K562 (cell line): ENCODE measurements at regions not wholly inside any gene's neighbourhood (a gene's known extent, or its start where the extent isn't known, plus 50 kb on each side); places are given as distances from the start of the nearest gene placed in this dataset.

Source experiments
- ATAC-seq: fragments of 200-7000 bp; cut with Tn5 transposase; 3 replicates; pipeline ENCODE4 v1.9.1; 2020; ENCODE audit warnings: moderate library complexity
- BruUV-seq: library from RNA; stranded (reverse); fragments of 400-500 nt; replicated peaks from 2 replicates; lab custom pipeline; 2021; lab: Mats Ljungman, UMichigan
- CTCF ChIA-PET: fragments of 300-600 bp; formaldehyde crosslinking; extraction: SDS; loops from one replicate; lab custom pipeline; 2021; ENCODE audit warnings: low intra/inter-chr PET ratio; lab: Yijun Ruan, JAX
- POLR2A ChIA-PET: fragments of 300-600, 350-650 bp; sonication (Branson Sonifier 250); formaldehyde crosslinking; extraction: SDS; loops from one replicate; lab custom pipeline; 2021; ENCODE audit warnings: antibody characterized with exemption, inconsistent platforms; lab: Yijun Ruan, JAX
- DNase-seq, 4 experiments: peaks; one replicate each; pipeline versions ENCODE4 v3.0.0 to v3.0.0-alpha.2; 2011 to 2018; ENCODE audit warnings: low spot score in 3 of 4, mixed read lengths in 3 of 4; ENCODE audit errors: extremely low read depth in 1 of 4
- FAIRE-seq: peaks from 2 replicates; lab custom pipeline; 2011; peaks lifted over from hg19 to GRCh38; lab: Jason Lieb, UNC
- H2AFZ ChIP-seq: 2 replicates; pipeline ENCODE4 v1.6.0; 2011; ENCODE audit warnings: low read depth, low read length, control low read depth, inconsistent platforms
- H3K27ac ChIP-seq: fragments of 200-600 bp; 3 replicates; pipeline ENCODE4 v1.8.0; 2011; ENCODE audit warnings: low read depth, mild to moderate bottlenecking, control low read depth, inconsistent platforms, low read length, moderate library complexity, mixed read lengths; ENCODE audit errors: extremely low read depth
- H3K27me3 ChIP-seq, 2 experiments: fragments of 300-600 bp in 1 of 2; 2 replicates in 1 of 2; 3 replicates in 1 of 2; pipeline versions ENCODE4 v1.6.0 to v1.8.0; 2011; ENCODE audit warnings: inconsistent platforms in 2 of 2, low read length in 2 of 2, mild to moderate bottlenecking in 1 of 2, mixed read lengths in 1 of 2, moderate library complexity in 1 of 2; ENCODE audit not compliant: control insufficient read depth in 2 of 2, insufficient read depth in 2 of 2
- H3K36me3 ChIP-seq: fragments of 300-600 bp; 3 replicates; pipeline ENCODE4 v1.8.0; 2011; ENCODE audit warnings: mild to moderate bottlenecking, low read length, inconsistent platforms; ENCODE audit not compliant: control insufficient read depth, insufficient read depth
- H3K4me1 ChIP-seq, 2 experiments: fragments of 200-600 bp in 1 of 2; replicated peaks in 1 of 2; 2 replicates in 1 of 2; 3 replicates in 1 of 2; pipeline versions ENCODE4 v1.5.1 to v1.8.0; 2011; ENCODE audit warnings: inconsistent platforms in 2 of 2, low read length in 2 of 2, mild to moderate bottlenecking in 1 of 2, mixed read lengths in 1 of 2, moderate library complexity in 1 of 2; ENCODE audit not compliant: control insufficient read depth in 2 of 2, insufficient read depth in 2 of 2
- H3K4me2 ChIP-seq: 2 replicates; pipeline ENCODE4 v1.6.1; 2011; ENCODE audit warnings: low read length, control low read depth, inconsistent platforms, mixed read lengths; ENCODE audit not compliant: insufficient read depth
- H3K4me3 ChIP-seq: fragments of 200-600 bp; sonication (generic), shearing (Covaris generic); 2 replicates; pipeline ENCODE4 v1.5.1; 2016; ENCODE audit warnings: control low read depth, inconsistent platforms
- H3K79me2 ChIP-seq: fragments of 200-600 bp; 3 replicates; pipeline ENCODE4 v1.8.0; 2011; ENCODE audit warnings: low read length, inconsistent platforms; ENCODE audit not compliant: control insufficient read depth, insufficient read depth
- H3K9ac ChIP-seq, 2 experiments: 2 replicates each; pipeline versions ENCODE4 v1.6.0 to v1.6.1; 2011; ENCODE audit warnings: low read depth in 2 of 2, low read length in 2 of 2, control low read depth in 1 of 2, inconsistent platforms in 1 of 2, mild to moderate bottlenecking in 1 of 2, mixed read lengths in 1 of 2; ENCODE audit not compliant: insufficient read depth in 1 of 2
- H3K9me1 ChIP-seq: one replicate; pipeline ENCODE4 v1.6.0; 2011; ENCODE audit warnings: inconsistent platforms, mild to moderate bottlenecking, low read length, moderate library complexity; ENCODE audit not compliant: control insufficient read depth, insufficient read depth
- H3K9me3 ChIP-seq: replicated peaks from 2 replicates; pipeline ENCODE4 v1.5.1; 2011; ENCODE audit warnings: low read depth, low read length, inconsistent platforms; ENCODE audit not compliant: control insufficient read depth, insufficient read depth
- H4K20me1 ChIP-seq: replicated peaks from 2 replicates; pipeline ENCODE4 v1.6.1; 2011; ENCODE audit warnings: low read length, inconsistent platforms, mixed read lengths; ENCODE audit not compliant: control insufficient read depth, insufficient read depth
- CBX2 ChIP-seq: fragments of 200-600 bp; sonication (generic); IDR thresholded peaks from one replicate; pipeline ENCODE4 v1.6.1; 2012; ENCODE audit warnings: mild to moderate bottlenecking, low read length, inconsistent platforms; ENCODE audit not compliant: insufficient read depth, poor library complexity, severe bottlenecking
- CBX8 ChIP-seq: fragments of 200-600 bp; sonication (generic); IDR thresholded peaks from 2 replicates; pipeline ENCODE4 v1.6.1; 2012; ENCODE audit warnings: borderline replicate concordance, mixed run types, low read depth, mild to moderate bottlenecking, moderate library complexity, mixed read lengths, low read length, control low read depth, inconsistent platforms; ENCODE audit not compliant: poor library complexity, severe bottlenecking; ENCODE audit errors: extremely low read depth
- DNMT1 ChIP-seq: fragments of 450-650 bp; IDR thresholded peaks from 2 replicates; pipeline ENCODE4 v1.6.1; 2016; ENCODE audit warnings: antibody characterized with exemption, mild to moderate bottlenecking
- MBD2 ChIP-seq: sonication (generic); IDR thresholded peaks from 2 replicates; pipeline ENCODE4 v1.6.1; 2016; ENCODE audit warnings: low read depth, borderline replicate concordance
- PCBP1 ChIP-seq: fragments of 200-400 bp; formaldehyde crosslinking; IDR thresholded peaks from 2 replicates; pipeline ENCODE4 v1.6.1; 2018; ENCODE audit warnings: mild to moderate bottlenecking, low read depth, low read length; ENCODE audit not compliant: poor library complexity, severe bottlenecking
- POLR3G ChIP-seq: IDR thresholded peaks from 2 replicates; pipeline ENCODE4 v1.6.1; 2011; ENCODE audit not compliant: insufficient read length, insufficient replicate concordance; ENCODE audit errors: extremely low read depth
- SRF ChIP-seq, 2 experiments: fragments of 250-450, 450-650 bp in 1 of 2; sonication (Bioruptor Pico) in 1 of 2; sonication (generic) in 1 of 2; formaldehyde crosslinking; IDR thresholded peaks; 2 replicates each; pipeline versions ENCODE4 v1.5.0 to v1.5.1; 2020 to 2022; ENCODE audit warnings: mild to moderate bottlenecking in 1 of 2, missing genetic modification reagents in 1 of 2
- ZFP1 ChIP-seq: fragments of 450-650 bp; formaldehyde crosslinking; IDR thresholded peaks from 2 replicates; pipeline ENCODE4 v1.4.0; 2020; ENCODE audit warnings: mild to moderate bottlenecking, mixed read lengths
- WGBS: fragments of 100-300 bp; shearing (Covaris generic); methylation state at CpG from one replicate; pipeline ENCODE4 v1.1.6; 2016; ENCODE audit warnings: low coverage, mixed read lengths; ENCODE audit not compliant: insufficient coverage; ENCODE audit errors: missing lambda C conversion rate; 5-methylcytosine and 5-hydroxymethylcytosine counted together
- in situ Hi-C: fragments of 300-500 bp; cut with MboI; formaldehyde crosslinking; loops from 4 replicates; pipeline ENCODE4 v1.15.0; 2018; ENCODE audit warnings: inconsistent platforms, mixed read lengths
- intact Hi-C: fragments of 100-400 bp; cut with micrococcal nuclease; formaldehyde crosslinking; loops from 2 replicates; pipeline ENCODE4 v1.14.2; 2022
- TF ChIP-seq, protein P1 (sequence below): fragments of 450-650 bp; IDR thresholded peaks from 2 replicates; pipeline ENCODE4 v1.6.1; 2016; ENCODE audit warnings: low read depth, mild to moderate bottlenecking, moderate library complexity
- TF ChIP-seq, protein P2 (sequence below): fragments of 150-350 bp; IDR thresholded peaks from 2 replicates; pipeline ENCODE4 v1.6.1; 2014; ENCODE audit warnings: low read depth, mild to moderate bottlenecking, low read length, borderline replicate concordance
- TF ChIP-seq, protein P3 (sequence below), 2 experiments: IDR thresholded peaks; 2 replicates each; pipeline ENCODE4 v1.6.1; 2012; ENCODE audit warnings: improper control_type of control experiment in 2 of 2, low read depth in 2 of 2, low read length in 2 of 2, borderline replicate concordance in 1 of 2

DNA sequence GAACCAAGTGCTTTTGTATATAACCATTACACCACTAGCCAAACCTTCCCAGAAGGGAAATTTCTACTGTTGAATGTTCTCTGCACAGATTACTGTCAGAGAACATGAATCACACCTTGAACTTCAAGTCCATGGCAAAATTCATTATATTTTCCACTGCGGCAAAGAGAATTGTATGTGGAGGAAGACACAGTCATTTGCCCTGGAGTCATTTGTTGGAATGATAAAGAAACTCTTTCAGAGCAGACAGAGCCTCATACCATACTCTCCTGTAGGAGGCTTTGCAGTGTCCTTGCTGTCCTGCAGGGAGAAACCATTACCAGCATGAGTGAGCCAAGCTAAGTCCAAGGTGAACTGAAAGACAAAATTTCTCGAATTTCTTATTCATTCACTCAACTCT is 369.0 kb downstream of the ARHGEF28 start:
- no peaks in the 10 kb centered on the region for H3K79me2 ChIP-seq
- no peaks in the 10 kb centered on the region for H4K20me1 ChIP-seq
- H3K4me3 ChIP-seq = no peak overlapping the region
- no peak for FAIRE-seq
- intact Hi-C loops = no loop called here
- H3K9me3 ChIP-seq = no peaks in the 10 kb centered on the region
- 0% methylated on average over 2 of the region's 2 CpGs for WGBS
- H2AFZ ChIP-seq = no peak overlapping the region
- in situ Hi-C loops = no loop called here
- BruUV-seq = no TSS peak
- no peak overlapping the region for H3K27ac ChIP-seq
- no peak overlapping the region for H3K9ac ChIP-seq
- no peaks in the 10 kb centered on the region for H3K4me1 ChIP-seq
- H3K36me3 ChIP-seq = no peaks in the 10 kb centered on the region
- ATAC-seq = no peak
- ChIA-PET CTCF (no interaction called here), POLR2A (no interaction called here)
- TF ChIP-seq PCBP1 = no peak
- TF ChIP-seq CBX2 = no peak
- no peak for TF ChIP-seq SRF (CRISPR knock-in tag; IDR thresholded peaks at IDR 0.05)
- TF ChIP-seq, protein P1, sequence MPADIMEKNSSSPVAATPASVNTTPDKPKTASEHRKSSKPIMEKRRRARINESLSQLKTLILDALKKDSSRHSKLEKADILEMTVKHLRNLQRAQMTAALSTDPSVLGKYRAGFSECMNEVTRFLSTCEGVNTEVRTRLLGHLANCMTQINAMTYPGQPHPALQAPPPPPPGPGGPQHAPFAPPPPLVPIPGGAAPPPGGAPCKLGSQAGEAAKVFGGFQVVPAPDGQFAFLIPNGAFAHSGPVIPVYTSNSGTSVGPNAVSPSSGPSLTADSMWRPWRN = no peak
- no peak for TF ChIP-seq MBD2
- TF ChIP-seq, protein P2, sequence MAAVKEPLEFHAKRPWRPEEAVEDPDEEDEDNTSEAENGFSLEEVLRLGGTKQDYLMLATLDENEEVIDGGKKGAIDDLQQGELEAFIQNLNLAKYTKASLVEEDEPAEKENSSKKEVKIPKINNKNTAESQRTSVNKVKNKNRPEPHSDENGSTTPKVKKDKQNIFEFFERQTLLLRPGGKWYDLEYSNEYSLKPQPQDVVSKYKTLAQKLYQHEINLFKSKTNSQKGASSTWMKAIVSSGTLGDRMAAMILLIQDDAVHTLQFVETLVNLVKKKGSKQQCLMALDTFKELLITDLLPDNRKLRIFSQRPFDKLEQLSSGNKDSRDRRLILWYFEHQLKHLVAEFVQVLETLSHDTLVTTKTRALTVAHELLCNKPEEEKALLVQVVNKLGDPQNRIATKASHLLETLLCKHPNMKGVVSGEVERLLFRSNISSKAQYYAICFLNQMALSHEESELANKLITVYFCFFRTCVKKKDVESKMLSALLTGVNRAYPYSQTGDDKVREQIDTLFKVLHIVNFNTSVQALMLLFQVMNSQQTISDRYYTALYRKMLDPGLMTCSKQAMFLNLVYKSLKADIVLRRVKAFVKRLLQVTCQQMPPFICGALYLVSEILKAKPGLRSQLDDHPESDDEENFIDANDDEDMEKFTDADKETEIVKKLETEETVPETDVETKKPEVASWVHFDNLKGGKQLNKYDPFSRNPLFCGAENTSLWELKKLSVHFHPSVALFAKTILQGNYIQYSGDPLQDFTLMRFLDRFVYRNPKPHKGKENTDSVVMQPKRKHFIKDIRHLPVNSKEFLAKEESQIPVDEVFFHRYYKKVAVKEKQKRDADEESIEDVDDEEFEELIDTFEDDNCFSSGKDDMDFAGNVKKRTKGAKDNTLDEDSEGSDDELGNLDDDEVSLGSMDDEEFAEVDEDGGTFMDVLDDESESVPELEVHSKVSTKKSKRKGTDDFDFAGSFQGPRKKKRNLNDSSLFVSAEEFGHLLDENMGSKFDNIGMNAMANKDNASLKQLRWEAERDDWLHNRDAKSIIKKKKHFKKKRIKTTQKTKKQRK = no peak
- no peak for TF ChIP-seq CBX8
- TF ChIP-seq ZFP1 (CRISPR knock-in tag) = no peak
- TF ChIP-seq DNMT1 = no peak
- TF ChIP-seq, protein P3, sequence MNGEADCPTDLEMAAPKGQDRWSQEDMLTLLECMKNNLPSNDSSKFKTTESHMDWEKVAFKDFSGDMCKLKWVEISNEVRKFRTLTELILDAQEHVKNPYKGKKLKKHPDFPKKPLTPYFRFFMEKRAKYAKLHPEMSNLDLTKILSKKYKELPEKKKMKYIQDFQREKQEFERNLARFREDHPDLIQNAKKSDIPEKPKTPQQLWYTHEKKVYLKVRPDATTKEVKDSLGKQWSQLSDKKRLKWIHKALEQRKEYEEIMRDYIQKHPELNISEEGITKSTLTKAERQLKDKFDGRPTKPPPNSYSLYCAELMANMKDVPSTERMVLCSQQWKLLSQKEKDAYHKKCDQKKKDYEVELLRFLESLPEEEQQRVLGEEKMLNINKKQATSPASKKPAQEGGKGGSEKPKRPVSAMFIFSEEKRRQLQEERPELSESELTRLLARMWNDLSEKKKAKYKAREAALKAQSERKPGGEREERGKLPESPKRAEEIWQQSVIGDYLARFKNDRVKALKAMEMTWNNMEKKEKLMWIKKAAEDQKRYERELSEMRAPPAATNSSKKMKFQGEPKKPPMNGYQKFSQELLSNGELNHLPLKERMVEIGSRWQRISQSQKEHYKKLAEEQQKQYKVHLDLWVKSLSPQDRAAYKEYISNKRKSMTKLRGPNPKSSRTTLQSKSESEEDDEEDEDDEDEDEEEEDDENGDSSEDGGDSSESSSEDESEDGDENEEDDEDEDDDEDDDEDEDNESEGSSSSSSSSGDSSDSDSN (IDR thresholded peaks at IDR 0.05; ENCODE audit: borderline replicate concordance in 1 of 2, low read depth in 2 of 2, low read length in 2 of 2) = no peak
- TF ChIP-seq POLR3G = no peak
- no peaks in the 10 kb centered on the region; a peak in 1 of 5 replicates for H3K27me3 ChIP-seq
- no peak for DNase-seq
- H3K4me2 ChIP-seq = no peak overlapping the region
- H3K9me1 ChIP-seq = no peaks in the 10 kb centered on the region
